Prostate gland (tissue), 2 donors: ENCODE measurements at regions not wholly inside any gene's neighbourhood (a gene's known extent, or its start where the extent isn't known, plus 50 kb on each side); places are given as distances from the start of the nearest gene placed in this dataset.

Experiments used
- POLR2AphosphoS5 ChIP-seq: sonication (generic); formaldehyde crosslinking; IDR thresholded peaks from one replicate; pipeline ENCODE4 v1.6.1; 2017; ENCODE audit warnings: antibody characterized with exemption
- TF ChIP-seq, protein P1 (sequence below), 4 experiments: fragments of 200-600 bp in 2 of 4; fragments of 450-650 bp in 2 of 4; sonication (generic) in 2 of 4; IDR thresholded peaks; 1 replicate in 3 of 4; 2 replicates in 1 of 4; pipeline ENCODE4 v1.5.1; 2016 to 2019; ENCODE audit warnings: antibody characterized with exemption in 4 of 4, mild to moderate bottlenecking in 2 of 4, moderate library complexity in 2 of 4

DNA sequence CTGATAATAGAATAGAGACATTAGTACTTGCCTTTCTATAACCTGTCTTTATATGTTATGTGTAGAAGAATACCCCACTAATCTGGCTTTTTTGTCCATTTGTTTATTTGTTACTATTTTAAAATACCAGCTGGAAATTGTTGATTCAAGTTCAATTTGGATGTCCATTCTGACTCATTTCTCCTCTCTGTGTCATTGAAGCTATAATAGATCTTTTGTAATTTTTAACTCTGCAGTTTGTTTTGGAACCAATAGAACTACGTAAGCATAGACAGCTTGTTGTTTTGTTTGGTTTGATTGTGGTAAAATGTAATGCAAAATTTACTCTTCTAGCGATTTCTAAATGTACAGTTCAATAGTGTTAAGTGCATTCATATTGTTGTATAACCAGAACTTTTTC lies 390.4 kb downstream of the ZIC1 start:
- TF ChIP-seq, protein P1, sequence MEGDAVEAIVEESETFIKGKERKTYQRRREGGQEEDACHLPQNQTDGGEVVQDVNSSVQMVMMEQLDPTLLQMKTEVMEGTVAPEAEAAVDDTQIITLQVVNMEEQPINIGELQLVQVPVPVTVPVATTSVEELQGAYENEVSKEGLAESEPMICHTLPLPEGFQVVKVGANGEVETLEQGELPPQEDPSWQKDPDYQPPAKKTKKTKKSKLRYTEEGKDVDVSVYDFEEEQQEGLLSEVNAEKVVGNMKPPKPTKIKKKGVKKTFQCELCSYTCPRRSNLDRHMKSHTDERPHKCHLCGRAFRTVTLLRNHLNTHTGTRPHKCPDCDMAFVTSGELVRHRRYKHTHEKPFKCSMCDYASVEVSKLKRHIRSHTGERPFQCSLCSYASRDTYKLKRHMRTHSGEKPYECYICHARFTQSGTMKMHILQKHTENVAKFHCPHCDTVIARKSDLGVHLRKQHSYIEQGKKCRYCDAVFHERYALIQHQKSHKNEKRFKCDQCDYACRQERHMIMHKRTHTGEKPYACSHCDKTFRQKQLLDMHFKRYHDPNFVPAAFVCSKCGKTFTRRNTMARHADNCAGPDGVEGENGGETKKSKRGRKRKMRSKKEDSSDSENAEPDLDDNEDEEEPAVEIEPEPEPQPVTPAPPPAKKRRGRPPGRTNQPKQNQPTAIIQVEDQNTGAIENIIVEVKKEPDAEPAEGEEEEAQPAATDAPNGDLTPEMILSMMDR (IDR thresholded peaks at IDR 0.05) = no peak
- TF ChIP-seq POLR2AphosphoS5 = no peak
